ENCODE measurements at regions not wholly inside any gene's neighbourhood (a gene's known extent, or its start where the extent isn't known, plus 50 kb on each side); places are given as distances from the start of the nearest gene placed in this dataset.

GRCh38 chr20:57783956-57784837 is 74.4 kb upstream of the PMEPA1 start:
- TF ChIP-seq CTCF (IDR thresholded peaks at IDR 0.05; ENCODE audit: low read depth, low read length), result no peak
- DNase-seq, result no peak
- Histone ChIP-seq H3K9me3 (ENCODE audit: severe bottlenecking) (no peaks in the 10 kb centered on the region), H3K4me3 (ENCODE audit: low read depth, low read length) (no peak overlapping the region), H3K27me3 (ENCODE audit: insufficient read depth, low read depth, severe bottlenecking) (no peaks in the 10 kb centered on the region), H3K27ac (no peak overlapping the region), H3K36me3 (no peaks in the 10 kb centered on the region)

GRCh38 chr20:57783196-57783595 is 73.4 kb upstream of the PMEPA1 start:
- no peaks in the 10 kb centered on the region for H3K36me3 ChIP-seq
- no peak for TF ChIP-seq CTCF (IDR thresholded peaks at IDR 0.05; ENCODE audit: low read depth, low read length)
- DNase-seq, result no peak
- H3K27me3 ChIP-seq (ENCODE audit: insufficient read depth, low read depth, severe bottlenecking), result no peaks in the 10 kb centered on the region
- no peak overlapping the region for H3K27ac ChIP-seq
- H3K4me3 ChIP-seq (ENCODE audit: low read depth, low read length), result no peak overlapping the region
- H3K9me3 ChIP-seq (ENCODE audit: severe bottlenecking), result no peaks in the 10 kb centered on the region

GRCh38 chr20:57782631-57783041 is 72.8 kb upstream of the PMEPA1 start:
- Histone ChIP-seq H3K27me3 (ENCODE audit: insufficient read depth, low read depth, severe bottlenecking) (no peaks in the 10 kb centered on the region), H3K9me3 (ENCODE audit: severe bottlenecking) (no peaks in the 10 kb centered on the region)

GRCh38 chr20:57781901-57782300 is 72.1 kb upstream of the PMEPA1 start:
- Histone ChIP-seq H3K4me3 (ENCODE audit: low read depth, low read length) (no peak overlapping the region), H3K9me3 (ENCODE audit: severe bottlenecking) (no peaks in the 10 kb centered on the region), H3K36me3 (no peaks in the 10 kb centered on the region), H3K27ac (no peak overlapping the region), H3K27me3 (ENCODE audit: insufficient read depth, low read depth, severe bottlenecking) (no peaks in the 10 kb centered on the region)
- no peak for DNase-seq
- TF ChIP-seq CTCF (IDR thresholded peaks at IDR 0.05; ENCODE audit: low read depth, low read length), result no peak

More at GRCh38 chr20:57782631-57783041, 72.8 kb upstream of the PMEPA1 start:
- no peak for TF ChIP-seq CTCF (IDR thresholded peaks at IDR 0.05; ENCODE audit: low read depth, low read length)
- DNase-seq, result no peak
- H3K4me3 ChIP-seq (ENCODE audit: low read depth, low read length), result no peak overlapping the region
- no peak overlapping the region for H3K27ac ChIP-seq
- no peaks in the 10 kb centered on the region for H3K36me3 ChIP-seq

- H3K27me3 ChIP-seq (ENCODE audit: insufficient read depth, low read depth, severe bottlenecking), result no peaks in the 10 kb centered on the region
- no peak overlapping the region for H3K4me3 ChIP-seq (ENCODE audit: low read depth, low read length)
- DNase-seq, result no peak
- H3K9me3 ChIP-seq (ENCODE audit: severe bottlenecking), result no peaks in the 10 kb centered on the region
- H3K27ac ChIP-seq, result no peak overlapping the region
- H3K36me3 ChIP-seq, result no peaks in the 10 kb centered on the region
- no peak for TF ChIP-seq CTCF (IDR thresholded peaks at IDR 0.05; ENCODE audit: low read depth, low read length)
These were observed 71.1 kb upstream of the PMEPA1 start for GRCh38 chr20:57780906-57781305.

Data from WERI-Rb-1 (cell line).